GM10266 (cell line): ENCODE measurements at regions not wholly inside any gene's neighbourhood (a gene's known extent, or its start where the extent isn't known, plus 50 kb on each side); places are given as distances from the start of the nearest gene placed in this dataset.
"Not testable (repeated sequence)": the region's sequence is repeated elsewhere in the genome, so short reads cannot be mapped to it uniquely, and the experiment has no call there.

Experiments used
- DNase-seq: peaks from one replicate; pipeline ENCODE4 v3.0.0; 2012; ENCODE audit errors: extremely low spot score
- TF ChIP-seq, protein P1 (sequence below): IDR thresholded peaks from 2 replicates; pipeline ENCODE4 v1.5.1; 2012; ENCODE audit warnings: mild to moderate bottlenecking, low read depth; ENCODE audit not compliant: control insufficient read depth, insufficient read depth; ENCODE audit errors: missing control alignments

GRCh38 chr2:72078773-72079172 is 68.9 kb downstream of the CYP26B1 start:
- DNase-seq: no peak
- TF ChIP-seq, protein P1, sequence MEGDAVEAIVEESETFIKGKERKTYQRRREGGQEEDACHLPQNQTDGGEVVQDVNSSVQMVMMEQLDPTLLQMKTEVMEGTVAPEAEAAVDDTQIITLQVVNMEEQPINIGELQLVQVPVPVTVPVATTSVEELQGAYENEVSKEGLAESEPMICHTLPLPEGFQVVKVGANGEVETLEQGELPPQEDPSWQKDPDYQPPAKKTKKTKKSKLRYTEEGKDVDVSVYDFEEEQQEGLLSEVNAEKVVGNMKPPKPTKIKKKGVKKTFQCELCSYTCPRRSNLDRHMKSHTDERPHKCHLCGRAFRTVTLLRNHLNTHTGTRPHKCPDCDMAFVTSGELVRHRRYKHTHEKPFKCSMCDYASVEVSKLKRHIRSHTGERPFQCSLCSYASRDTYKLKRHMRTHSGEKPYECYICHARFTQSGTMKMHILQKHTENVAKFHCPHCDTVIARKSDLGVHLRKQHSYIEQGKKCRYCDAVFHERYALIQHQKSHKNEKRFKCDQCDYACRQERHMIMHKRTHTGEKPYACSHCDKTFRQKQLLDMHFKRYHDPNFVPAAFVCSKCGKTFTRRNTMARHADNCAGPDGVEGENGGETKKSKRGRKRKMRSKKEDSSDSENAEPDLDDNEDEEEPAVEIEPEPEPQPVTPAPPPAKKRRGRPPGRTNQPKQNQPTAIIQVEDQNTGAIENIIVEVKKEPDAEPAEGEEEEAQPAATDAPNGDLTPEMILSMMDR: no peak

DNA sequence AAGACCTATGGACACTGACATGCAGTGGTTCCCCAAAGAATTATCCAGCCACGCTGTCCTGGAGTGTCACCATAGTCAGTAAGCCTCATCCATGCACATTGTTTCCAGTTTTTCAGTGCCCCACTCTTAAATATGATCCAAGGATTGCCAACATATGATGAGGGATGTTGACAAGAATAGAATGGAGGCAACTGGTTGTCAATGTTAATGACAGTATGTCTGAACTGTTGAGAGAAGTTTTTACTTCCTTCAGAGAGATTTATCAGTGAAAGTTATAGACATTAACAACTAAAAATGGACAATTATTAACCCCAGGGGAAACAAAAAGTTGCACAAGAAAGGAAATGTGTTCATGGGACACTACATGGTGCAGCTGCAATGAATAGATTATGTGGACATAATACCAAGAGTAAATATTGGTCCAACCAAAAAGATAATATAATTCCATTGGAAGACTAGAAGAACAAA is 69.9 kb downstream of the CYP26B1 start:
- TF ChIP-seq, protein P1: no peak
- no peak for DNase-seq

DNA sequence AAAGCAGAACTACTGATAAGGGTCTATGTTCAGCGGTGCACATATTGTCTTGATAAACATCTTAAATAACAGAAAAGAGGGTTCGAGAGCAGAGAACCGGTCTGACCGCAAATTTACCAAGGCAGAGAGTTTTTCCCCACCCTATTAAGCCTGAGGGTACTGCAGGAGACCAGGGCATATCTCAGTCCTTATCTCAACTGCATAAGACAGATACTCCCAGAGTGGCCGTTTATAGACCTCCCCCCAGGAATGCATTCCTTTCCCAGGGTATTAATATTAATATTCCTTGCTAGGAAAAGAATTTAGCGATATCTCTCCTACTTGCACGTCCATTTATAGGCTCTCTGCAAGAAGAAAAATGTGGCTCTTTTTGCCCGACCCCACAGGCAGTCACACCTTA is 74.3 kb downstream of the CYP26B1 start:
- DNase-seq: not testable (repeated sequence)

DNA sequence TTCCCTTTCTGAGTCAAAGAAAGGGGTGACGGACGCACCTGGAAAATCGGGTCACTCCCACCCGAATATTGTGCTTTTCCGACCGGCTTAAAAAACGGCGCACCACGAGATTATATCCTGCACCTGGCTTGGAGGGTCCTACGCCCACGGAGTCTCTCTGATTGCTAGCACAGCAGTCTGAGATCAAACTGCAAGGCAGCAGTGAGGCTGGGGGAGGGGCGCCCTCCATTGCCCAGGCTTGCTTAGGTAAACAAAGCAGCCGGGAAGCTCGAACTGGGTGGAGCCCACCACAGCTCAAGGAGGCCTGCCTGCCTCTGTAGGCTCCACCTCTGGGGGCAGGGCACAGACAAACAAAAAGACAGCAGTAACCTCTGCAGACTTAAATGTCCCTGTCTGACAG is 83.5 kb downstream of the CYP26B1 start:
- DNase-seq: not testable (repeated sequence)

GRCh38 chr2:72062336-72062735 is 85.3 kb downstream of the CYP26B1 start:
- DNase-seq: no peak
- TF ChIP-seq, protein P1: no peak

DNA sequence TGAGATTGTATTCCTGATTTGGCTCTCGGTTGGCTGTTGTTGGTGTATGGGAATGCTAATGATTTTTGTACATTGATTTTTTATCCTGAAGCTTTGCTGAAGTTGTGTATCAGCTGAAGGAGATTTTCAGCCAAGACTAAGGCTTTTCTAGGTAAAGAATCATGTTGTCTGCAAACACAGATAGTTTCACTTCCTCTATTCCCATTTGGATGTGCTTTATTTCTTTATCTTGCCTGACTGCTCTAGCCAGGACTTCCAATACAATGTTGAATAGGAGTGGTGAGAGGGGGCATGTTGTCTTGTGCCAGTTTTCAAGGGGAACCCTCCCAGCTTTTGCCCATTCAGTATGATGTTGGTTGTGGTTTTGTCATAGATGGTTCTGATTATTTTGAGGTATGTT is 90.4 kb downstream of the CYP26B1 start:
- TF ChIP-seq, protein P1: no peak
- DNase-seq: no peak

- TF ChIP-seq, protein P1: no peak
- DNase-seq: no peak
Observed at GRCh38 chr2:72051971-72052505, 95.6 kb downstream of the CYP26B1 start.

- no peak for DNase-seq
- TF ChIP-seq, protein P1: no peak
Observed at GRCh38 chr2:72051204-72051603, 96.5 kb downstream of the CYP26B1 start.
